HG03575 (cell line): ENCODE measurements at regions not wholly inside any gene's neighbourhood (a gene's known extent, or its start where the extent isn't known, plus 50 kb on each side); places are given as distances from the start of the nearest gene placed in this dataset.

Experiments
- ATAC-seq: cut with Tn5 transposase; IDR thresholded peaks from one replicate; pipeline ENCODE4 v1.9.1; 2021; ENCODE audit not compliant: unreplicated experiment, insufficient number of reproducible peaks, low FRiP score; ENCODE audit errors: extremely low read depth

DNA sequence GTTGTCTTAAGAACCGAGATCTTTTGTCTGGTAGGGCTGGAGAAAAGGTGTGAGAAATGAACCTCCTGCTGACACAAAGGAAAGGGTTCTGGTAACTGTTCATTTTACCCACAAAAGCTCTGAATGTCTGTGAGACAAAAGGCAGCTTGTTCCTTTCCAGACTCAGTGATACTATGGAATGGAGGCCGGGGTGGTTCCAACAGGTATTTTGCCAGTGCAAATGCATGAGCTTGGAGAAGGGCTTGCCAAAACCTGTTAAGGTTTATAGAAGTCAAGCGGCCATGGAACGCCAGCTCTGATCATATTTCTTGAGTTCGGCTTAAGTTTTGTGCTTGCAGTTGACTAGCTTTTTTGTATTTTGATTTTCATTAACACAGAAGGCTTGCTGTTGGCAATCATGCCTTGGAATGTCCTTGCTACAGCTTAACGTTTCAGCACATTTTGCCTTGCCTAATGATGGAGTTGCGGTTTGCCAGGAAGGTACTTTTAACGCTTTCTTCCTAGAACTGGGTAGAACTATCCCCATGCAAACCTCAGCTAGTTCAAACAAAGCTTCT lies 328.6 kb downstream of the PIK3R1 start:
- no peak for ATAC-seq

DNA sequence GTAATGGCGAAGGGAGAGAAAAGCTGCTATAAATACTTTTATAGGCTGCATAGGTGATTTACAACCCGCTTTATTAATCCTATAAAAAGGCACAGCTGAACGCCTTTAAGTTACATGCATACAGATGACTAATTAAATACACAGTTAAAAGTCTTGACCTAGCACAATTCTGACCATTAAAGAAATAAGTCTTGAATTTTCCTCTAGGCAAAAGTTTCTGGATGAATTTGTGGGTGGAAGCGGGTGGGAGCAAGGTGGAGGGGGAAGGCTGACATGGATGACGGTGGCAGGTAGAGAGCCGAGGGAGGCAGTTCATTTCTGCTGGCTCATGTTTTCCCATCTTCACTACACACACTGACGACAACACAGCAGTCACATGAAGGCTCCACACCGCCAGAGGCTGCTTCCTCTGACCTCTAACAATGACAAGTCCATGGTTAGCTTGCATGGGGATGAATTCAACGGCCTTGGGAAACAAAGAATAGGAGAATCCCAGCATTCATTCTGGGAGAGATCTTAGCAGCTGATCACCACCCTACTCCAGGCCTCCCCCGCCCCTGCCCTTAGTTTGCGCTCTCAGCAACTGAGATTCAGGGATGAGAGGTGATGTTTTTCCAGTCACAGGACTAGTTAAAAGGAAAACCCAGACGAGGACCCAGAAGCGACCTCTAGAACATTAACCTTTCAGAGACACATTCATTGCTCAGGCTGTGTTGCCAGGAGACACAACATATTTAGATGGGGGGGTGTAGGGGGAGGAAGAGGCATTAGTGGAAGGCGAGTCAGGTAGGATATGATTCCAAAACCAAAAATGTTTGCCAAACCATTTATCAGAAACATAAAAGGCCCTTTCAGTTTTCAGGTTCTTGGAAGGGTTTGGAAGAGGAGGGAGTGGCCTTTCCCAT lies 329.3 kb downstream of the PIK3R1 start:
- ATAC-seq: no peak

DNA sequence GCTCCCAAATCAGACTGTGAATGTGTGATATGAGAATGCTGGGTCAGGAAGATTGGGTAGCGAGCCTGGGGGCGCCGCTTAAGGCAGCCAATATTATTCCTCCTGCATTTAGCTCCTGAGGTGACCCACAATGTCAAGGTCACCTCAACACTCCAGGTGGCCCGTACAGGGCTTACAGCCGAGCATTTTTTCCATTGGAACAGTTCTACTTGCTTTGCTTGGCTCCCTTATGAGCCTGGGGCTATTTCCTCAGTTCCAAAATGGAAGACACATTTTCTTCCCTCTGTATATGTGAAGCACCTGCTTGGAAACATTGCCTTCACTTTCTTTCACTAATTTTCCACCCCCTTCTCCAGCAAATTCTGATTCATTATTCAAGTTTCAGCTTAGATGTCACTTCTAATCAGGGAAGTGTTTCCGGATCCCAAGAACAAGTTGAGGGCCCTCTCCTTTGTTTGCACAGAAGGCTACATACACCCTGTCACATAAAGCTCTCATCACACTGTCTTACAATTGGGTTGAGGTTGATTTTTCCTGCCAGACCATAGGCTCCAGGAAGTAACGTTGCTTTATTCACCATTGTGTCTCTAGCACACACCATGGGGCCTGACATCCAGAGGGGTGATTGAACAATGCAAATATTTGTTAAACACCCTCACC lies 330.2 kb downstream of the PIK3R1 start:
- ATAC-seq: no peak

DNA sequence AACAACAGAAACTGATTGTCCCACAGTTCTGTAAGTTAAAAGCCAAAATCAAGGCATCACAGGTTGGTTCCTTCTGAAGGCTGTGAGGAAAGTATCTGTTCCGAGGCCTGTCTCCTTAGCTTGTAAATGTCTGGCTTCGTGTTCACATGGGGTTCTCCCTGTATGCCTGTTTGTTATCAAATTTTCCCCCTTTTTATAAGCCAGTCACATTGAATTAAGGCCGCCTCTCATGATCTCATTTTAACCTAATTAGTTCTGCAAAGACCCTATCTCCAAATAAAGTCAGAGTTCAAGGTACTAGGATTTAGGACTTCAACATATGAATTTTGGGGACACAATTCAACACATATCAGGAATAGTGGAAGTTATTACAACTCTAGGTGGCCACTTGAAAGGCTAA lies 331.5 kb downstream of the PIK3R1 start:
- ATAC-seq: no peak

DNA sequence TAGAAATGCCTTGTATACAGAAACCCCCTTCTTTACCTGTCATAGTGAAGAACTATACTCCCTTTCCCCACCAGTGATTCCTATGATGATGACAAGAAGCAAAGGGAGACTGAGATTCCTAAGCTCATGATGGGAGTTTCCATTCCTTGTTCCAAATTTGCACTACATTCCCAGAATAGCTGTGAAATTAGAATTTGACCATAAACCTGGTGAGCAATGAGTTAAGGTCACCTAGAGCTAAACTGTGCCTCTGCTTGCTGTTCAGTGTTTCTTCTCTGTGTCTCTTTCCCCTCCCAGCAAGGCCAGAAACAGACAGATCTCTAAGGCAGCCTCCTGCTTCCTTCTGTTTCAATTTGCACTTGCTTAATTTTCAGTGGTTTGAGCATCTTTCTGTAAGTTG lies 332.1 kb downstream of the PIK3R1 start:
- ATAC-seq: no peak

DNA sequence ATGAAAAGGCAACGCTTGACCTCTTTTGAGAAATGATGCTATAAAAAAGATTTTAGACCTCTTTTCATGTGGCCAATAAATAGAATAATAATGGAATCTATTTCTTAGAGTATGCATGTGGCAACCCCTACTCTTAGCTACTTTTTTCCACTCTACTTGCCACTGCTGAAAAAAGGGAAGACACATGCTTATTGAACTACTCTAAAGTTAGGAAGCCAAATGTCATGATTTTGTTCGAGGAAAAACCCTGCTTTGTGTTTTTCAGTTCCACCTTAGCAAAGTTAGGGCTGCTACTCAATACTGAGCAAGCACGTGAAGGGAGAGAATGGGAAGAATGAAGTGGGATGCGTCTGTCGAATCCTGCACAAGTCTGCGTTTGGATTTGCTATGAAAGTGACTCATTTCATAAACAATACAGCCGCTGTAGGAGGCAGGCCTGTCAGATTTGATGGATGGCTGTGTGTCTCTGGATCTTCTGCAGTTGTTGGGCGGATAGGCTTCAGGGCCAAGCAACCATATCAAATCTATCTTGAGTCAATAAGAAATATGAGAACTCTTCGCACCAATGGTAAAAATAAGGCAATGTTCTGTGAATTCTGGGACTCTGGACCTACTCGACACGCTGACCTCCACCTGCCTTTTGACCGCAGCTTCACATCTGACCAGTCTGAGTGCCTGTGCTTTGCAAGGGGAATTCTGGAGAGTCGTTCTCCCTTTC lies 333.6 kb downstream of the PIK3R1 start:
- ATAC-seq: no peak

DNA sequence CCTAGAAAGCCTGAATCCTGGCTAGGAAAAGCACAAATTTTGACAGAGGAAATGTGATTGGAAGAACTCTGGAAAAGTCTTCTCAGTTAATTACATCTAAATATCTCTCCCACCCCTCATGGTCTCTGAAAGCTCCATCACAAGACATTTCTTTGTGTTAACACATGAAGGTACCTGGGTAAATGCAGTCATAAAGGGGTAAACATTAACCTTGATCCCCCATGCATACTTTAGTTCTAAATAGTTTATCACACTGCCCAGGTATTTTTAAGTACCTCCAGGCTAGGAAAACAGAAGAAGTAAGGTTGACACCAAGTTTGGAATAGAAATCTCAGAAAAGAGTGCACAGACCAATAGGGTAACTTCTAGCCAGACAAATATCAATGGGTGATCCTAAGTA lies 334.5 kb downstream of the PIK3R1 start:
- ATAC-seq: no peak

DNA sequence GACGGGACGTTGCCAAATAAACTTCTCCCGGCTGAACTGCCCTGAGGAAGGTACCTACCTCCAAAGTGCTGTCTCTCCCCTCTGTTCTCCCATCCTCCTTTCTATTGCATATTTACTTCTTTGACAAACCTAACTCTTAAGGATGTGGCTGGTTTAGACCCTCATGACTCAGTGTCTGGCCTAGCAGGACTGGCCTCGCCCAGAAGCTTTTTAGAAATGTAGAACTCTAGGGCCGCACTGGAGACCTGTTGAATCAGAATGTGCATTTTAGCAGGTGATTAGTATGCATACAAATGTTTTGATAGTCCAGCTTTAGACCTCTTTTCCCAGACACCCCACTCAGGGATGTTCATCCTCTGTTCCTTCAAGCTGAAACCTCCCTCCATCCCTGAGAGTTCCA lies 335.9 kb downstream of the PIK3R1 start:
- ATAC-seq: no peak

DNA sequence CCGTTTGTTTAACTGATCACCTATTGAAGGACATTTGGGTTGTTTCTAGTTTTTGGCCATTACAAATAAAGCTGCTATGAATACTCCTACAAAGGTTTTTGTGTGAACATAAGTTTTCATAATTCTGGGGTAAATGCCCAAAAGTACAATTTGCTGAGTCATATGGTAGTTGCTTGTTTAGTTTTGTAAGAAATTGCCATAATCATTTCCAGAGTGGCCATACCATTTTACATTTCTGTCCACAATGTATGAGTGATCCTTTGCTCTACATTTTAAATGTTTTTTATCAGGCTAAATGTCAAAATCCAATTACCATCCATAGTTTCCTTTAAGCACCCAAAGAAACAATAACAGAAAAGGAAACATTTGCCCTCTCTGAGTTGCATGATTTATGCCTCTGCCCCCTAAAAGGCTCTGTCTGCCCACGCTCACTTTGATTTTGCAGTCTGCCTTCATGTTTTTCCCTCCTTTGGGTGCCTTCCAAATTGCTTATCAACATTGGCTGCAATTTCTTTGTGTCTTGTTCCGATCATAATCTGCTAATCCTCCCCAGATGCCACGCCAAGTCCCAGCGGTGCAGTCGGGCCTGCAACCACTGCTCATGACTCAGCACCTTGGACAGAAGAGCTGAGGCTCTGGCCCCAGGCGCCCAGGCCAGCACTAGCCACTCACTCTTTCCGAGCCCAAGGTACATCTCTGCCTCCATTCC lies 339.2 kb downstream of the PIK3R1 start:
- no peak for ATAC-seq

DNA sequence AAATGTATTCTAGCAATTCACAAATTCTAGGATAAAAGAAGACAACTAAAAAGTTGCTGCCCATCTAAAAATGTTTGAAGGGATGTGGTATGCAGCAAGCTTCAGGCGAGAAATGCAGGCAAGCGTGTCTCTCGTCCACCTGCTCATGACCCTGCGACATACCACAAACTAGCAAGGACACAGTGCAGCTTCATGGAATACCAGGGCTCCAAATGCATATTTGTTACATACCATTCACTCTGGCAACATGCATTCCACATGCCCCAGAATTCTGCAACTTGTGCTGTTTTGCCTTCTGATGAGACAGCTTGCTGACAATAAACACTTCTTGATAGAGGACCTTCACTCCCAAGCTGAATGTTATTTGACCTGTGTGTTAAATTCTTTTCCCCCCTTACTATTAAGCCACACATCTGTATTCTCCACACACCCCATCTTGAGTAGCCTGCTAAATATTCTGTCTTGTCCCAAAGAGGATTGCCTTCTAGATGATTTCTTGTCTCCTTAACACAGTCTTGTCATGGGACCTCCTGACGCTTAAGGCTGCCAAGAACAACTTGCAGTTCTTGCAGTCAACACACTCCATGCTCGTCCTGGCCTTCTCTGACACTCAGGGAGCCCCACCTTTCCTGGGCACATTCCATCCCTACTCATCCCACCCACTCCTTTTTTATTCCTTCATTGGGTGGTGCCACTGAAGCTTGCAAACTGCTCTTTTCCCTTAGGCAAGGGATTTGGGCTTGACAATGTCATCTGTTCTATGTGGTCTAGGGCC lies 340.5 kb downstream of the PIK3R1 start:
- ATAC-seq: no peak

DNA sequence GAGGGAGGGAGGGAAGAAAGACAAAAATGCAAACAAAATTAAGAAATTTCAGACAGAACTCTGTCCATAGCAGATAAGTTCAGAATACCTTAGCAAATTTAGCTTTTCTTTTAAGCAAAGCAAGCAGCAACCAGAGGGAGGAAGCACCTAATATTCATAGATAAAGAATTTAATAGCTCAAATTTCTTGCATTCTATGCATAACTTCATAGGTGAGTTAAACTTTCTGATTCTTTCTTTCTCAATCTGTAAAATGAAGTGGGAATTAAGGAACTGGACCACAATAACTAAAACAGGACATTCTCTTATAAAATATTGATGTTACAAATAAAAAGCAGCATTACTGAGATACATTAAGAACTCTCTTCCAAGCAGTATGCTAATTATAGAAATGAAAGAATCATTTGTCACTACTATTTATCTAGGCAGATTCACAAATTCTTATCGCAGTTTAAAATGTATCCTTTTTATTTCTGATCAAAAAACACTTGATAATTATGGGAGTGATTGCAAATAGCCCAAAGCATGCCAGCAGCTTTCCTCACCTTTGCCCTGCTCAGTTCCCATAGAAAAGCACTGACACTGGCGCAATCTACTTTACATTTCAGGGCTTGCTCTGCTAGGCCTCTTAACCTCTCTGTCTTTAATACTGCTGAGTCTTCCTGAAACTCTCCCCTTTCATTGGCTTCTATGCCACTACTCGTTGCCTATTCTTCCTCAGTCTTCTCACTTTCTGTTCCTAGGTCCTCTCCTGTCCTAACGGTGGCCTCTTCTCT lies 341.8 kb downstream of the PIK3R1 start:
- ATAC-seq: no peak

DNA sequence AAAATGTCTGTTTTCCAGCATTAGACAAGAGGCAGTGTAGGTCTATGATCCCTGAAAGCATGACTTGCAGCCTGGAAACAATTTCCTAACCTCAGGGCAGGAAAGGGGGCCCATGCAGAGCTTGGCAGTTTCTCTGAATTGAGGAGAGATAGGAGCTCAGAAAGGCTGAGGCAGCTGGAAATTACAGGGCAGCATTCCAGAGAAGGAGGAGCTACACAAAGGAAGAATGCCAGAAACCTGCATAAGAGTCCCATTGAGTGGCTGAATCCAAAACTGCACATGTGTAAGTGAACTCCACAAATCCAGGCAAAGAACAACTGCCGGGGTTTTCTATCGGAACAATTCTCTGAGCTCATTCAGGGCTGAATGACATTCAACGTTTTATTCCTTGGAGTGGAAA lies 346.8 kb downstream of the PIK3R1 start:
- ATAC-seq: no peak

DNA sequence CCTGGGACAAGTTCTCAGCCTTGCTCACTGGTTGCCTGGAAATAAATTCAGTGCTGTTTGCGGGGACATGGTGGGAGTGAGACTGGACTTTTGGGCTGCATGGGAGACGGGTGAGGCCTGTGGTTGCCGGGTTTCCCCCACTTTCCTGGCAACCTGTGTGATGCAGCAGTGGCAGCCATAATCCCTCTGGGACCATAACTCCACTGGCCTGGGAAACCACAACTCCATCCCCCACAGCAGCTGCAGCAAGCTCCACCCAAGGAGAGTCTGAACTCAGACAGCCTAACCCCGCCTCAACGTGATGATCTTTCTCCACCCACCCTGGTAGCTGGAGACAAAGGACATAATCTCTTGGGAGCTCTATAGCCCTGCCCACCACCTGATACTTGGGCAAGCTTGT lies 349.9 kb downstream of the PIK3R1 start:
- no peak for ATAC-seq

DNA sequence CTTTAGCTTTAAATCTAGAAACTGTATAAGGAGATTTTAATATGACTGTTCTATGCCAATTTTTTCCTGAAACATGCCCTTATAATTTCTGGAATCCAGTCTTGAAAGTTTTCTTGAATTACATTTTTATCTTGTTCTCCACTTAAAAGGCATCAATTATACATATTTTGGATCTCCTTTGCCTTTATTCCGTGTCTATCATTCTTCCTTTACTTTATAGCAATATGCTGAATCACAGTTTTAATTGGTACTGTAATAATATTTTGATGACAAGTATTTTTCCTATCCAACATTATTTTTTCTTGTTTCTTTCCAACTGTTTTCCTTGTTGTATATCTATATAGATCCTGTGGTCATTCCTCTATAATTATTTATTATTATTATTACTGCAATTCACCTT lies 361.2 kb downstream of the PIK3R1 start:
- no peak for ATAC-seq

DNA sequence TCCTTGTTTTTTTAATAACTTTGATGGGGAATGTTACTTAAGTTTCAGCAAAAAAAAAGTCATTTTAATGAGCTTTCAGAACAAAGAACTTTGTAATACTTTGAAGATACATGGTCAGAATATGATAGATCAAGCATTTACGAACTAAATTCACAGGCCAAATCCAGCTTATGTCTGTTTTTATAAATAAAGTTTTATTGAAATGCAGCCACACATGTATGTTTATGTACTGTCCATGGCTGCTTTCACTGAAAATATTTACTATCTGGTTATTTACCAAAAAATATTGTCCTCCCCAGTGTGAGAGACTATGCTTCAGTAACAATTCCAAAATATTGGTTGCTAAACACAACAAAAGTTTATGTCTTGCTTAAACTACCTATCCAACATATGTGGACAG lies 366.7 kb downstream of the PIK3R1 start:
- no peak for ATAC-seq

DNA sequence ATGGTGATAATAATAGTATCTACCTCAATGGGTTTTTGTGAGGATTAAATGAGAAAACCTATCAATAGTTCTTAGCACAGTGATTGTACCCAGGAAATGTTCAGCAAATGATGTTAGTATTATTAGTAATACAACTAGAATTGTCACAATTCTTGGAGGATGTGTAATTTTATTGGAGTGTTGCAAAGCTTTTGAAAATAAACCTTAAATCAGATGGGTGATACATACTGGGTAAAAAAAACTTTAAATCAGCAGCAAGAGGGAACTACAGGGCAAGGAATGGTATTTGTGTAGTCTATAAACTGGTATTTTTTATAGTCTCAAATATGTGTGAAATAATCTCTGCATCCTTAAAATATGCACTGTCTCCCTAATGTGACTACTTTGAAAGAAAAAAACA lies 371.6 kb downstream of the PIK3R1 start:
- ATAC-seq: no peak

DNA sequence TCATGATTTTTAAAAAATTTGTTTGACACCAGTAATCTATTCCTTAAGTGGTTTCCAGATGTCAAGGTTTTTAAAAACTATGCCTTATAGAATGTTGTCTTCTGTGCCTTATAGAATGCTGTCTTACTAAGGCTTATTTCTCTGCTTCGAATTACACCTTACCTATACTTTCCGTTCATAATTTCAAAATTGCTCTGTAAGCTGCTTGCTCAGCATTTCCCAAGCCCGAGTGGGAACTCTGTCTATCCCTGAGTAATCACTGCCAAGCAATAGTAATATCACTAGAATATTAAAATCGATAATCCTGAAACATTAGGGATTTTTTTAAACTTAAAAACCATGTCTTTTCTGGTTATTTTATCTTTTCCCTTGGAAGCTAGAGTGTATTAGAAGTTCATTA lies 376.3 kb downstream of the PIK3R1 start:
- ATAC-seq: no peak

DNA sequence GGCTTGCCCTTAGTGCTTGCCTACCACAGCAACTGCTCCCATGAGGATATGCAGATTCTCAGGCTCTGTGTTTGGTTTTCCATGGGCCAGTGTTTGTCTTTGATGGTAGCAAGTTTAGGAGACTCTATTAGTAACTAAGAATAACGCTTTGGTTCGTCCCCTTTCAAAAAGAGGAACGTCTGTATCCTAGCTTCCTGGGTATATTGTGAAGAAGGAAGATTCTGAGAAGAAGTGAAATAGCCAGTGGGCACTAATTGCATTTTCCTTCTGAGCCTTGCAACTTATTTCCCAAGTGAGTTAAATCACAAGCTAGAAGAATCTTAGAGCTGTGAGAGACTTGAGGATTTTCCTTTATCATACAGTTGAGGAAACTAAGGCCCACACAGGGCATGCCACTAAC lies 376.8 kb downstream of the PIK3R1 start:
- ATAC-seq: no peak
